MM.1S (cell line): ENCODE measurements at regions not wholly inside any gene's neighbourhood (a gene's known extent, or its start where the extent isn't known, plus 50 kb on each side); places are given as distances from the start of the nearest gene placed in this dataset.
"Not testable (repeated sequence)": the region's sequence is repeated elsewhere in the genome, so short reads cannot be mapped to it uniquely, and the experiment has no call there.

Source experiments
- DNase-seq: peaks from one replicate; pipeline ENCODE4 v3.0.0-alpha.2; 2015
- H2AFZ ChIP-seq: fragments of 300-600 bp; sonication (generic); 2 replicates; pipeline ENCODE4 v1.6.0; 2016; ENCODE audit warnings: antibody characterized with exemption, low read length
- H3F3A ChIP-seq: fragments of 300-600 bp; sonication (generic); 2 replicates; pipeline ENCODE4 v1.6.1; 2016; ENCODE audit warnings: mild to moderate bottlenecking, antibody characterized with exemption, low read length, moderate library complexity, mixed read lengths; ENCODE audit not compliant: insufficient read depth
- H3K27ac ChIP-seq: fragments of 300-600 bp; sonication (generic); 2 replicates; pipeline ENCODE4 v1.5.1; 2016; ENCODE audit warnings: mild to moderate bottlenecking, low read length
- H3K27me3 ChIP-seq: fragments of 300-600 bp; sonication (generic); replicated peaks from 2 replicates; pipeline ENCODE4 v1.6.0; 2016; ENCODE audit warnings: low read length; ENCODE audit not compliant: insufficient read depth
- H3K36me3 ChIP-seq: fragments of 300-600 bp; sonication (generic); replicated peaks from 2 replicates; pipeline ENCODE4 v1.6.1; 2016; ENCODE audit warnings: mild to moderate bottlenecking, low read length, mixed read lengths; ENCODE audit not compliant: insufficient read depth
- H3K4me1 ChIP-seq: fragments of 300-600 bp; sonication (generic); 2 replicates; pipeline ENCODE4 v1.6.1; 2016; ENCODE audit warnings: low read length, mixed read lengths
- H3K4me2 ChIP-seq: fragments of 300-600 bp; sonication (generic); 2 replicates; pipeline ENCODE4 v1.6.0; 2016; ENCODE audit warnings: low read depth, low read length
- H3K4me3 ChIP-seq: fragments of 300-600 bp; sonication (generic); 2 replicates; pipeline ENCODE4 v1.5.1; 2016; ENCODE audit warnings: low read length, mixed read lengths
- H3K79me2 ChIP-seq: fragments of 300-600 bp; sonication (generic); 2 replicates; pipeline ENCODE4 v1.6.1; 2016; ENCODE audit warnings: mixed run types, low read length, mixed read lengths
- H3K9ac ChIP-seq: fragments of 300-600 bp; sonication (generic); 2 replicates; pipeline ENCODE4 v1.6.1; 2016; ENCODE audit warnings: low read length, mixed read lengths
- H3K9me2 ChIP-seq: fragments of 300-600 bp; sonication (generic); replicated peaks from 2 replicates; pipeline ENCODE4 v1.6.1; 2016; ENCODE audit warnings: mild to moderate bottlenecking, low read length, mixed read lengths; ENCODE audit not compliant: insufficient read depth
- H3K9me3 ChIP-seq: fragments of 300-600 bp; sonication (generic); replicated peaks from 2 replicates; pipeline ENCODE4 v1.6.1; 2016; ENCODE audit warnings: mild to moderate bottlenecking, low read length, mixed read lengths; ENCODE audit not compliant: insufficient read depth
- H4K20me1 ChIP-seq: fragments of 300-600 bp; sonication (generic); 2 replicates; pipeline ENCODE4 v1.6.1; 2016; ENCODE audit warnings: mild to moderate bottlenecking, low read length, moderate library complexity, mixed read lengths; ENCODE audit not compliant: insufficient read depth
- CTCF ChIP-seq: fragments of 300-600 bp; sonication (generic); IDR thresholded peaks from 2 replicates; pipeline ENCODE4 v1.5.1; 2016; ENCODE audit warnings: antibody characterized with exemption, low read length, mixed read lengths
- EZH2 ChIP-seq: fragments of 300-600 bp; sonication (generic); optimal IDR thresholded peaks from 2 replicates; pipeline ENCODE3; 2017; ENCODE audit warnings: low read depth, mild to moderate bottlenecking, antibody characterized with exemption, low read length, mixed read lengths
- EZH2phosphoT487 ChIP-seq: fragments of 300-600 bp; sonication (generic); IDR thresholded peaks from 2 replicates; pipeline ENCODE4 v1.6.1; 2018; ENCODE audit warnings: antibody characterized with exemption, low read length

GRCh38 chr10:76766682-76767081 lies 870.9 kb downstream of the KCNMA1 start:
- Histone ChIP-seq H2AFZ (no peak overlapping the region), H3K4me1 (no peaks in the 10 kb centered on the region), H3K27ac (no peak overlapping the region), H3F3A (no peaks in the 10 kb centered on the region), H3K9me3 (no peaks in the 10 kb centered on the region), H3K9ac (no peak overlapping the region), H3K27me3 (no peaks in the 10 kb centered on the region), H3K79me2 (no peaks in the 10 kb centered on the region), H3K4me3 (no peak overlapping the region), H3K9me2 (no peaks in the 10 kb centered on the region), H4K20me1 (no peaks in the 10 kb centered on the region), H3K4me2 (no peak overlapping the region), H3K36me3 (no peaks in the 10 kb centered on the region)
- TF ChIP-seq EZH2phosphoT487, result no peak
- no peak for TF ChIP-seq CTCF
- no peak for TF ChIP-seq EZH2
- no peak for DNase-seq

GRCh38 chr10:76764921-76765320 lies 872.7 kb downstream of the KCNMA1 start:
- H3F3A ChIP-seq, H3K4me1 ChIP-seq, H3K27me3 ChIP-seq, H3K4me3 ChIP-seq, H2AFZ ChIP-seq, H3K27ac ChIP-seq, DNase-seq, H4K20me1 ChIP-seq, H3K9me2 ChIP-seq, H3K4me2 ChIP-seq, H3K9ac ChIP-seq, H3K36me3 ChIP-seq, H3K9me3 ChIP-seq, H3K79me2 ChIP-seq: not testable (repeated sequence)

- no peaks in the 10 kb centered on the region for H3K9me2 ChIP-seq
- H3K9ac ChIP-seq, result no peak overlapping the region
- no peaks in the 10 kb centered on the region for H3K27me3 ChIP-seq
- H3K4me2 ChIP-seq, result no peak overlapping the region
- no peaks in the 10 kb centered on the region for H3K4me1 ChIP-seq
- H3F3A ChIP-seq, result no peaks in the 10 kb centered on the region
- no peak for DNase-seq
- TF ChIP-seq EZH2phosphoT487 (no peak), CTCF (no peak), EZH2 (no peak)
- no peaks in the 10 kb centered on the region for H3K36me3 ChIP-seq
- H3K27ac ChIP-seq, result no peak overlapping the region
- H3K4me3 ChIP-seq, result no peak overlapping the region
- H3K79me2 ChIP-seq, result no peaks in the 10 kb centered on the region
- no peaks in the 10 kb centered on the region for H3K9me3 ChIP-seq
- no peak overlapping the region for H2AFZ ChIP-seq
- H4K20me1 ChIP-seq, result no peaks in the 10 kb centered on the region
Observed at GRCh38 chr10:76764177-76764576, 873.4 kb downstream of the KCNMA1 start.

- TF ChIP-seq CTCF, result no peak
- no peak for TF ChIP-seq EZH2phosphoT487
- TF ChIP-seq EZH2, result no peak
- Histone ChIP-seq H2AFZ (no peak overlapping the region), H3K27ac (no peak overlapping the region), H3K27me3 (no peaks in the 10 kb centered on the region), H3K9ac (no peak overlapping the region), H3K36me3 (no peaks in the 10 kb centered on the region), H4K20me1 (no peaks in the 10 kb centered on the region), H3K79me2 (no peaks in the 10 kb centered on the region), H3F3A (no peaks in the 10 kb centered on the region), H3K4me1 (no peaks in the 10 kb centered on the region), H3K4me3 (no peak overlapping the region), H3K9me2 (no peaks in the 10 kb centered on the region), H3K4me2 (no peak overlapping the region), H3K9me3 (no peaks in the 10 kb centered on the region)
- no peak for DNase-seq
Observed at GRCh38 chr10:76763376-76763775, 874.2 kb downstream of the KCNMA1 start.
